ENCODE measurements at regions not wholly inside any gene's neighbourhood (a gene's known extent, or its start where the extent isn't known, plus 50 kb on each side); places are given as distances from the start of the nearest gene placed in this dataset.

DNA sequence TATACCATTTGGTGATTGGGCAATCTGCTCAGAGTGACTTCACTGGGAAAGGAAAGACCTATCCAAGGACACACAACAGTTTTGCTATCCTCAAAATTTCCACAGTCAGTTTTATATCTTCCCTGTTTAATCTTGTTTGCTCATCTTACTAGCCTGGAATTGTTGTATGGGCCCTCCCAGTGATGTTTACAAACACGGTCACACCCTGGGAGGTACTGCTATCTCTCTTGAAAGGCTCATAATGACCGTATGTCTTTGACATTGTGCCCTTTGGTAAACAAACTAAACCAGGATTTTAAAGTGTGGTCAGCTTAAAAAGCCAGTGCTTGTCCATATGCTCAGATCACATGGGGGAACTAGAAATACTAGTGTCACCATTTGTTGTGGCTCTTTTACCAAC is 277.0 kb downstream of the CDH2 start:
- POLR2A ChIA-PET = no interaction called here
- CTCF ChIA-PET = no interaction called here

DNA sequence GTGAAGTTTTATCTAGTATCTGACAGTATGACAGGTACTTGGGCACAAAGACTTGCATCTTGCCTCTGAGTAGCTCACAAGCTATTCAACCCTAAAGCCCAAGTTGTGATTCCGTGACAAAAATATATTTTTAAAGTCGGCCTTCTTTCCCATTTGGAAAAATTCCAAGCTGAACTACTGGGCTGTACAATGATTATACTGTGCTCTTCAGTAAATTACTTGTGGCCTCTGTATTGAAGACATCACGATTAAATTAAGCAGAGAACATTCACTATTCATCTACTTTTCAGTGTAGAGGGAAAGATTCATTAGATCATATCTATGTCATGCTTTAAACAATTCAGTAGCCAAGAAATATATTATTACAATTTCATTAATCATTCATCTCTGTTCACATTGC is 282.2 kb downstream of the CDH2 start:
- Histone ChIP-seq H3K4me3 (ENCODE audit: low read depth in 2 of 2, low read length in 2 of 2) (no peak overlapping the region), H3K4me1 (ENCODE audit: control insufficient read depth, insufficient read depth, low read length) (no peaks in the 10 kb centered on the region), H3K27me3 (ENCODE audit: control insufficient read depth, insufficient read depth, low read length) (no peaks in the 10 kb centered on the region), H3K36me3 (ENCODE audit: control insufficient read depth, insufficient read depth, low read length) (no peaks in the 10 kb centered on the region), H3K27ac (ENCODE audit: low read length) (no peak overlapping the region), H3K9me3 (ENCODE audit: control insufficient read depth, insufficient read depth, low read depth, low read length) (no peaks in the 10 kb centered on the region)
- BruUV-seq (replicated peaks) = no TSS peak
- TF ChIP-seq, protein P1, sequence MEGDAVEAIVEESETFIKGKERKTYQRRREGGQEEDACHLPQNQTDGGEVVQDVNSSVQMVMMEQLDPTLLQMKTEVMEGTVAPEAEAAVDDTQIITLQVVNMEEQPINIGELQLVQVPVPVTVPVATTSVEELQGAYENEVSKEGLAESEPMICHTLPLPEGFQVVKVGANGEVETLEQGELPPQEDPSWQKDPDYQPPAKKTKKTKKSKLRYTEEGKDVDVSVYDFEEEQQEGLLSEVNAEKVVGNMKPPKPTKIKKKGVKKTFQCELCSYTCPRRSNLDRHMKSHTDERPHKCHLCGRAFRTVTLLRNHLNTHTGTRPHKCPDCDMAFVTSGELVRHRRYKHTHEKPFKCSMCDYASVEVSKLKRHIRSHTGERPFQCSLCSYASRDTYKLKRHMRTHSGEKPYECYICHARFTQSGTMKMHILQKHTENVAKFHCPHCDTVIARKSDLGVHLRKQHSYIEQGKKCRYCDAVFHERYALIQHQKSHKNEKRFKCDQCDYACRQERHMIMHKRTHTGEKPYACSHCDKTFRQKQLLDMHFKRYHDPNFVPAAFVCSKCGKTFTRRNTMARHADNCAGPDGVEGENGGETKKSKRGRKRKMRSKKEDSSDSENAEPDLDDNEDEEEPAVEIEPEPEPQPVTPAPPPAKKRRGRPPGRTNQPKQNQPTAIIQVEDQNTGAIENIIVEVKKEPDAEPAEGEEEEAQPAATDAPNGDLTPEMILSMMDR (IDR thresholded peaks at IDR 0.05) = no peak
- no peak for TF ChIP-seq TCF7L2 (IDR thresholded peaks at IDR 0.05; ENCODE audit: low read depth, low read length)
- TF ChIP-seq, protein P2, sequence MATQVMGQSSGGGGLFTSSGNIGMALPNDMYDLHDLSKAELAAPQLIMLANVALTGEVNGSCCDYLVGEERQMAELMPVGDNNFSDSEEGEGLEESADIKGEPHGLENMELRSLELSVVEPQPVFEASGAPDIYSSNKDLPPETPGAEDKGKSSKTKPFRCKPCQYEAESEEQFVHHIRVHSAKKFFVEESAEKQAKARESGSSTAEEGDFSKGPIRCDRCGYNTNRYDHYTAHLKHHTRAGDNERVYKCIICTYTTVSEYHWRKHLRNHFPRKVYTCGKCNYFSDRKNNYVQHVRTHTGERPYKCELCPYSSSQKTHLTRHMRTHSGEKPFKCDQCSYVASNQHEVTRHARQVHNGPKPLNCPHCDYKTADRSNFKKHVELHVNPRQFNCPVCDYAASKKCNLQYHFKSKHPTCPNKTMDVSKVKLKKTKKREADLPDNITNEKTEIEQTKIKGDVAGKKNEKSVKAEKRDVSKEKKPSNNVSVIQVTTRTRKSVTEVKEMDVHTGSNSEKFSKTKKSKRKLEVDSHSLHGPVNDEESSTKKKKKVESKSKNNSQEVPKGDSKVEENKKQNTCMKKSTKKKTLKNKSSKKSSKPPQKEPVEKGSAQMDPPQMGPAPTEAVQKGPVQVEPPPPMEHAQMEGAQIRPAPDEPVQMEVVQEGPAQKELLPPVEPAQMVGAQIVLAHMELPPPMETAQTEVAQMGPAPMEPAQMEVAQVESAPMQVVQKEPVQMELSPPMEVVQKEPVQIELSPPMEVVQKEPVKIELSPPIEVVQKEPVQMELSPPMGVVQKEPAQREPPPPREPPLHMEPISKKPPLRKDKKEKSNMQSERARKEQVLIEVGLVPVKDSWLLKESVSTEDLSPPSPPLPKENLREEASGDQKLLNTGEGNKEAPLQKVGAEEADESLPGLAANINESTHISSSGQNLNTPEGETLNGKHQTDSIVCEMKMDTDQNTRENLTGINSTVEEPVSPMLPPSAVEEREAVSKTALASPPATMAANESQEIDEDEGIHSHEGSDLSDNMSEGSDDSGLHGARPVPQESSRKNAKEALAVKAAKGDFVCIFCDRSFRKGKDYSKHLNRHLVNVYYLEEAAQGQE (IDR thresholded peaks at IDR 0.05; ENCODE audit: insufficient read depth in 1 of 2, low read depth in 2 of 2, low read length in 1 of 2) = no peak
- no peak for TF ChIP-seq SIN3A (IDR thresholded peaks at IDR 0.05; ENCODE audit: borderline replicate concordance, insufficient read depth, low read depth, low read length)
- intact Hi-C loops (cut with micrococcal nuclease; ENCODE audit: unreplicated experiment) (no loop called here), in situ Hi-C loops (cut with HindIII; ENCODE audit: low pct_unique_long_range_greater_than_20kb, low sequenced_read_pairs) (no loop called here)
- ChIA-PET CTCF (no interaction called here), POLR2A (no interaction called here)
- ATAC-seq = no peak
- DNase-seq (ENCODE audit: low read depth, low spot score) = no peak

More for the DNA sequence above, 277.0 kb downstream of the CDH2 start:
- no peak overlapping the region for H3K27ac ChIP-seq (ENCODE audit: low read length)
- H3K36me3 ChIP-seq (ENCODE audit: control insufficient read depth, insufficient read depth, low read length) = no peaks in the 10 kb centered on the region
- ATAC-seq (no peak), DNase-seq (ENCODE audit: low read depth, low spot score) (no peak)
- no peaks in the 10 kb centered on the region for H3K4me1 ChIP-seq (ENCODE audit: control insufficient read depth, insufficient read depth, low read length)
- TF ChIP-seq, protein P1 (IDR thresholded peaks at IDR 0.05) = no peak
- no peak for TF ChIP-seq POLR2AphosphoS5 (IDR thresholded peaks at IDR 0.05; ENCODE audit: low read depth, low read length)
- TF ChIP-seq, protein P2 (IDR thresholded peaks at IDR 0.05; ENCODE audit: insufficient read depth in 1 of 2, low read depth in 2 of 2, low read length in 1 of 2) = no peak
- no peak for TF ChIP-seq TCF7L2 (IDR thresholded peaks at IDR 0.05; ENCODE audit: low read depth, low read length)
- TF ChIP-seq SIN3A (IDR thresholded peaks at IDR 0.05; ENCODE audit: borderline replicate concordance, insufficient read depth, low read depth, low read length) = no peak
- in situ Hi-C loops (cut with HindIII; ENCODE audit: low pct_unique_long_range_greater_than_20kb, low sequenced_read_pairs) (no loop called here), intact Hi-C loops (cut with micrococcal nuclease; ENCODE audit: unreplicated experiment) (no loop called here)
- H3K4me3 ChIP-seq (ENCODE audit: low read depth in 2 of 2, low read length in 2 of 2) = no peak overlapping the region
- H3K9me3 ChIP-seq (ENCODE audit: control insufficient read depth, insufficient read depth, low read depth, low read length) = no peaks in the 10 kb centered on the region
- no TSS peak for BruUV-seq (replicated peaks)
- no peaks in the 10 kb centered on the region for H3K27me3 ChIP-seq (ENCODE audit: control insufficient read depth, insufficient read depth, low read length)

Measured in Panc1 (cell line).